SHP77 treated with DMSO at 0.1 percent for 48 hours (cell line): ENCODE measurements at regions not wholly inside any gene's neighbourhood (a gene's known extent, or its start where the extent isn't known, plus 50 kb on each side); places are given as distances from the start of the nearest gene placed in this dataset.
A peak's percentile ranks its signal among the peaks of the same experiment; 100 is the strongest.

ENCODE experiments used
- DNase-seq: peaks from one replicate; lab custom pipeline; 2025; lab: John Stamatoyannopoulos, UW

DNA sequence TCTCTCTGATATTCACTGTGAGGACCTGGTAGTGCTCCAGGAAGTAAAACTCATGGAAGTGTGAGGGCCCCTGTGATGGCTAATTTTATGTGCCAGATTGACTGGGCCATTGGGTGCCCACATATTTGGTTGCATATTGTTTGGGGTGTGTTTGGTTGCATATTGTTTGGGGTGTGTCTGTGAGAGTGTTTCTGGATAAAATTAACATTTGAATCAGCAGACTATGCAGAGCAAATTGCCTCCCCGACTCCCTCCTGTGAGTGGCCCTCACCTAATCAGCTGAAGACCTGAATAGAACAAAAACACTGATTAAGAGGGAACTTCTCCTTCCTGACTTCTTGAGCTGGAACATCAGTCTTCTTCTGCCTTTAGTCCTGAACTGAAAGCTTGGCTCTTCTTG, 173.3 kb upstream of the LINC00305 start:
- no peak for DNase-seq

DNA sequence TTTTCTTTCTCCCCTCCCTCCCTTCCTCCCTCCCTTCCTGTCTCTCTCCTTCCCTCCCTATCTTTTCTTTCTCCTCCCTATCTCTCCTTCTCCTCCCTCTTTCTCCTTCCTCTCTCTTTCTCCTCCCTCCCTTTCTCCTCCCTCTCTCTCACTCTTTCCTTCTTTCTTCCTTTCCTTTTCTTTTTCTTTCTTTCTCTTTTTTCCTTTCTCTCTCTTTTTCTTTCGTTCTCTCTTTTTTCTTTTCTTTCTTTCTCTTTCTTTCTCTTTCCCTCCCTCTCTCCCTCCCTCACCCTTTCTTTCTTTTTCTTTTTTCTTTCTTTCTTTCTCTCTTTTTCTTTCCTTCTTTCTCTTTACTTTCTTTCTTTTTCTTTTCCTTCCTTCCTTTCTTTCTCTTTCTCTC, 169.7 kb upstream of the LINC00305 start:
- DNase-seq = no peak

DNA sequence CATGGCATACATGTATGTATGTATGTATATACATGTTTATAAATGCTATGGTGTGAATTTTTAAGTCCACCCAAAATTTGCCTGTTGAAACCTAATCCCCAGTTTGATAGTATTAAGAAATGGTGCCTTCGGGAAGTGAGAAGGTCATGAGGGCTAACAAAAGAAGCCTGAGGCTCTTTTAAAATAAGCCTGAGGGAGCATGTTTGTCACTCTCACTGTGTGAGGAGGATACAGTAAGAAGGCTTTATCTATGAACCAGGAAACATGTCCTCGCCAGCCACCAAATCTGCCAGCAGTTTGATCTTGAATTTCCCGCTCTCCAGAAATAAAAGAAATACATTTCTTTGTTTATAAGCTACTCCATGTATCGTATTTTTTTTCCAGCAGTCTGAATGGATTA, 163.0 kb upstream of the LINC00305 start:
- no peak for DNase-seq

DNA sequence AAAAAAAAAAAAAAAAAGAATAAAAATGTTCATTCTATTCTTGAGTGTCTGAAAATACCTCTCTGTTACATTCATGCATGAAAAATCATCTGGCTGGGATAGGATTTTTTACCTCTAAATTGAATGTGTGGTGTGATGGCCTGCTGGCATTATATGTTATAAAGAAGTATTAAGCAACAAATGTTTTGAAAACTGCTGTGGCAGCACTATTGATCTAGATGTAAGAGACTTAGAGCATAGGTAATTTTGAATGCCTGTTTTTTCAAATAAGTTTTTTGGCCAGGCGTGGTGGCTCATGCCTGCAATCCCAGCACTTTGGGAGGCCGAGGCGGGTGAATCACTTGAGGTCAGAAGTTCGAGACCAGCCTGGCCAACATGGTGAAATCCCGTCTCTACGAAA, 147.0 kb upstream of the LINC00305 start:
- DNase-seq = no peak

DNA sequence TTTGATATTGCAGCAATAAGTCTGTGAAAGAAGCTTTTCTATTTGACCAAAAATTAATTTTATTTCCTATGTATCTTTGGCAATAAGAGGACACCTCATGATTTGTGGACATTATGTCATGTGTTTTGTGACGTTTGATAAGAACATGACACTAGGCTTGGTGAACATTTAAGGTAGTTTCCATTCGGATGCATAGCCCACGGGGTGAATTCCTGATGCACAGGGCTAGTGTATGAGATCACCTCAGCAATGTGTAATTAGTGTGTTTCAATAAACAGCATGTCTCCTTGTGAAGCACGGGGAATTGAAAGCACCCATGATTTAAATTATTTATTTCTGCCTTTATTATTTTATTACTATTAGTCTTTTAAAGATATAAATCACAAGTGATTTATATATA, 146.1 kb upstream of the LINC00305 start:
- DNase-seq = no peak

DNA sequence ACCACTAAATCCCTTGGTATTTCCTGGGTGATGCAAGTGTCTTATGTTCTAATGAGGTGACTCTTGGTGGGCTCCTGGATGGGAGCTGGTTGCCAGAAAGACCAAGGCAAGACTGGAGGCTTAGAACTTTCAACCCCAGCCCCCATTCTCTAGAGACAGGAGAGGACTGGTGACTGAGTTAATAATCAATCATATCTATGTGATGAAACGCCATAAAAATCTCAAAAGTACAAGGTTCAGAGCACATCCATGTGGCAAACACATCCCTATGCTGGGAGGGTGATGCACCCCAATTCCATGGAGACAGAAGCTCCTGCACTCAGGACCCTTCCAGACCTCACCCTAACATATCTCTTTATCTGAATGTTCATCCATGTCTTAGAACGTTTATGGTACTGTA, 139.5 kb upstream of the LINC00305 start:
- no peak for DNase-seq

DNA sequence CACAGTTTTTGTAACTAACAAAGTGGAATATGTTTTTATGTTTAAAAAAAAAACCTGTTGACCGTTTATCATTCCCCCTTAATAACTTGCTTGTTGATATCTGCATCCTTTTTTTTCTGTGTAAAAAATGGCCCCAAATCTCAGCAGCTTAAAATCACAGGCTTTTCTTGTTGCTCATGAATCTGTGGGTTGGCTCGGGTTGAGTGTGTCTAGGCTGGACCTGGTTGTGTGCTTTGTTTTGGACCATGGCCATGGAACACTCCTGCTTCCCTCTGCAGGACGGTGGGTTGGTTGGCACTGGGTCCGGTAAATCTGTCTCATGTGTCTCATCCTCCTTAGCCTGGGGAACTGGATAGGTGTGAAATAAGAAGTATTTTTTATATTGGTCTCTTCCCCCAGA, 139.0 kb upstream of the LINC00305 start:
- no peak for DNase-seq

DNA sequence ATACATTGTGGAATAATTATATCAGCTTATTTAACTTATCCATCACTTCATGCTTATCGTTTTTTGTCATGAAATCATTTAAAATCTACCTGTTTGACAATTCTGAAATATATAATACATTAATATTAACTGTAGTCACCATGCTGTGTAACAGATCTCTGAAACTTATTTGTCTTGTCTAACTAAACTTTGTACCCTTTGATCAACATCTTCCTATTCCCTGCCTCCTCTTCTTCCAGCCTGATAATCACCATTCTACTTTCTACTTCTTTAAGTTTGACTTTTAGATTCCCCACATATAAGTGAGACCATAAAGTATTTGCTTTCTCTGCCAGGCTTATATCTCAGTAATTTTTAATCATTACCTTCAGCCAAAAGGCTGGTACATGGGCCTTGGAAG, 134.2 kb upstream of the LINC00305 start:
- DNase-seq = no peak

DNA sequence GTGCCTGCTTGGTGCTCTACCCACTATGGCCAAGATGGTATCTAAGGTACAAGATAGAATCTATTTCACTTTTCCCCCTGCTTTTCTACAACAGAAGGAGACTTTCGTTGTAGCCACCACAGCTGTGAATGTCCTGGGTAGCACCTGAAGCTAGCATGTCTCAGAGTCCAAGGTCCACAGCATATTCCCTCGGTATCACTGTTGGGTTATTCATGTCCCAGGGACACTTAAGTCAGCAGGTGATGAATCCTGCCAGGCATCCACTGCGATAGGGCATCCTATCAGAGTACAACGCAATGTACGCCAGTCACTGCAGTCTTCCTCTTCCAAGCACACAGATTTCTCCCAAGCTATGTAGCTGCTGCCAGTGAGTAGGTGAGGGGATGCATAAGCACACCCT, 129.1 kb upstream of the LINC00305 start:
- no peak for DNase-seq

DNA sequence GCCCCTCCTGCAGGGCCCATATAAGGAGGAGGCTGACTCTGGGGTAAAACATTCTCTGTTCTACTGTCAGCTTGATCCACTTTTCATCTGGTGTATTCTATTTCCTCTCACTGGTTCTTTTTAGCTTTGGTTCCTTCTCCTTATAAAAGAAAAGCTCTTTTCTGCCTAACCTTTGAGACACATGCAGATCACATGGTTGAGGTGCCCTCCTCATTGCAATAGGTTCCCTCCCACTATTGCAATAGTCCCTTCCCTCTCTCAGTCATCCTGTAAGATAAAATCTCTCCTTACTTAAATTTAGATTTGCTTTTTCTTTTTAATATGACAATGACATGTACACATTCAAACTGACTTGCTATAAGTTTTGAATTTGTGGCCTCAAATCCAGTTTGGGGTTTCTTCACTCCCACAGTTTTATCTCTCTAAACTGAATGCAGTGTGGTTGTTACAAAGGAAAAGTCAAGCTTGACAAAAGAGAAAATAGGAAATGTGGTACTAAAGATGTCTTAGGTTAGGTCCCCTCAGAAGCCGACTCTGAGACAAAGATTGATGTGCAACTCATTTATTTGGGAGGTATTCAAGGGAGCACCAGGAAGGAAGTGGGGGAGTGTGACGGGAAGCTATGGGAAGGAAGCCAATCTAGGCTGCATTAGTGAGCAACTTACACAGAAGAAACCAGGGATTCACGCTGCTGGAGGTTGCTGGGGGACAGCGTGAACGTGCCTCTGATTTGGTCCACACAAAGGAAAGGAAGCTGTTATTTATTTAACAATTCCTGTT, 127.6 kb upstream of the LINC00305 start:
- no peak for DNase-seq

DNA sequence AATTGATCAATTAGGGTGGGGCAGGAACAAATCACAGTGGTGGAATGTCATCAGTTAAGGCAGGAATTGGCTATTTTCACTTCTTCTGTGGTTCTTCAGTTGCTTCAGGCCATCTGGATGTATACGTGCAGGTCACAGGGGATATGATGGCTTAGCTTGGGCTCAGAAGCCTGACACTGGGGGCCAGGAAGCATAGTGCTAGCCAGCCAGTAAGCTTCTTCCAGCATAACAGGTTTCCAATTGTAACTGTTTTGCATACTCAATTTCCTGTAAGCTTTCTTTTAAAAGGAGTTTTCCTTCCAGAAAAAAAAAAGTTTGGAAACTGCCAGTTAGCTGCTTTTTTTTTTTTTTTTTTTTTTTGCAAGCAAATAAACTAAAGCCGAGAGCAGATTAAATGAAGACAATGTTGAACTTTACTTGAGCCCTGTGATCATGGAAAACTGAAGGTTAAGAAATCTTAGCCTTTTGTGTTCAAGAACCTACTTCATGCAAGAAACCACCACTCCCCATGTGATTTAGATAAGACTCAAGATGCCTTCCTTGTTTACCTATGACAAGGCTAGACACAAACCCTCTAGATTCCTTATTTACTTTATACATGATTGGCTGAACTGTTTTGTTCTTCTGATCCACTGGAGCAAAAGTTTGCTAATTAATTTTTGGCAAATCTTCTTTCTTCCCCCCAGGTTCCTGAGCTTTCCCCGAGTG, 126.9 kb upstream of the LINC00305 start:
- no peak for DNase-seq

DNA sequence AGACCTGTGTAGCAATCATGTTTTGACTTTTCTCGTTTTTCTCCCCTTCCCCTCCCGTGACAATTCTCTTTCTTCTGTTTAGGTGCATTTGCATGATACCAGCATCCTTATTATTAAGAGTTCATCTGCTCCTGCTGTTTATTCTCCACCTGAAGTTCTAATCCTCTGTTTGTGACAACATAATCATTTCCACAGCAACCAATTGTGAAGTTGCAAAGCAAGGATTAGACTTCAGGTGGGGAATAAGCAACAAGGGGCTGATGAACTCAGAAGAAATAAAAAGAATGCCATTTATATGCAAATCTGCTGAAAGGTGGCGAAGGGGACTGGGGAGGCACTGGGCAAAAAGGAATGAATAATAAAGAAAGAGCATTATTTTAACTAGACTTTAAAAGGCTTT, 124.8 kb upstream of the LINC00305 start:
- DNase-seq = no peak

DNA sequence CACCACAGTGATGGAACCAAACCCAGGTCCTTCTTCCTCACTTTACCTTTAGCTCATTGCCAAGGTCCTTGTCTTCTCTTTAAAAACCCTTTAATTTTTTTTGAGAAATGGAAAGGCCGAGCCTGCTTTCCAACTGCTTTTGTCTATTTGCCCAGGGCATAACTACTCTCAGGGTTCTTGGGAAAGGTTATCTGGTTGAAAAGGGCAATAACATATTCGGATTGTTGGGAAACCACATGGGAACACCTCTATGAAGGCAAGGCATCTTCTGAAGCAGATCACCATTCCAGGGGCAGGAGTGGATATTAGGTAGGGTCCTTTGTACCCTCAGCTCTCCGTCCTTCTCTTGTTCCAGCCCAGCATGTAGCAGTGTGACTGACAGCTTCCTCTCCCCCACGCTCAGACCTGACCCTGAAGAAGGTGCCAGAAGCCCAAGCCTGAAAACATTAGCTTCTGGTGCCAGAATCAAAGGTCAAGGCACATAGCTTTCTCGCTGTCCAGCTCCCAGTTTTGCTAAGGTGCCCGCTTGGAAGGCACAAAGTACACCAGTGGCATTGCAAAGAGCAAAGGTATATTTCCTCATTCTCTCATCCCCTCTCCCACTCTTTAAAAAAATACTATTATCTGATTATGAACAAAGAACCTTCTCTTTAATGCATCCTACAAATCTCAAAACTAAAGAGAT, 123.2 kb upstream of the LINC00305 start:
- no peak for DNase-seq

DNA sequence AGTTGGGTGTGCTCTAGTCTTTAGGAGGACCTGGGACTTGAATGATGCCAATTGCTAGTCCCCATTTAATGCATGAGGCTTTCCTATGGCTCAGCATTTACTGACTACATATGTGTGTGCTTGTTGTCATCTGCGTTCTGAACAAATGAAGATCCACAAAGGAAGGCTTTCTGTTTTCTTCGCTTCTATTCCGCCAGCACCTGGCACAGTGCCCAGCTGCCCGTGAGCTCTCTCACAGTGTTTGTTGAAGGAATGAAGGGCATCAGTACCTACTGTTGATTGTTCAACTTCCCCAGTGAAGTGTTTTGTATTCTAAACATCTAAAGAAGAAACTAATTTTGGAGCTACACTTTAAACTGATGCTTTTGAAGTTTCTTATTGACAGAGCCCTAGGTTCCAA, 122.4 kb upstream of the LINC00305 start:
- peak; percentile 8 for DNase-seq

DNA sequence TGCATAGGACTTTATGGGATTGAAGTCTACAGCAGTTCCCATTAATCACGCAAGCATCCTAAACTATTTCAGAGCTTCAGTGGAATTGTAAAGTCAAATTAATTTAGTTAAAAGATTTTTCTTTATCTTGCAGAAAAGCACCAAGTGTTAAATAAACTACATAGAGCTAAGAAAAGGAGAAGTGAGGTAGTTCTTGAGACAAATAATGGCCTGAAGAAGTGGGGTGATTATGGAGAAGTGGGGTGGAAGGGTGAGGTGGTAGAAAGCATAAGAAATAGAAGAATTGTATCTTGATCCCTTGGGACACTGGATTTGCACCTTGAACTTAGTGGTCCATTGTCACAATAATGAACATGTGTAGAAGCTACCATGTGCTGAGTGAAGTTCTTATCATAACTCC, 121.7 kb upstream of the LINC00305 start:
- DNase-seq = no peak

DNA sequence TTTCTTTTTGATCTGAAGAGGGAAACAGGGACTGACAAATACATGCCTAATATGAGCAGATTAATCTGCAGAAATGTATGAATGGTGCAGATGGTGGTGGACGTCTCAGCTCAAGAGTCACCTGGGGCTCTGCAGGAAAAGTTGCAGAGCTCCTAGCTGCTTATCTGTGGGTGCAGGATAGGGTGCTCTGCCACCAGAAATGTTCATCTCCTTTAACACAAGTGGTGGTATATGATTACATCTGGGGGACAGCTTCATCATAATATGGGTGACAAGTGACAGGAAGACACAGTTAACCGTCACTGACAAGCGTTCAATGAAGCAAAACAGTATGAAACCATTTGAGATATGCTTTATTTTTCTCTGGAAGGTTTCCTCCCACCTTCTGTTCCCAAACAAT, 121.2 kb upstream of the LINC00305 start:
- DNase-seq = no peak

DNA sequence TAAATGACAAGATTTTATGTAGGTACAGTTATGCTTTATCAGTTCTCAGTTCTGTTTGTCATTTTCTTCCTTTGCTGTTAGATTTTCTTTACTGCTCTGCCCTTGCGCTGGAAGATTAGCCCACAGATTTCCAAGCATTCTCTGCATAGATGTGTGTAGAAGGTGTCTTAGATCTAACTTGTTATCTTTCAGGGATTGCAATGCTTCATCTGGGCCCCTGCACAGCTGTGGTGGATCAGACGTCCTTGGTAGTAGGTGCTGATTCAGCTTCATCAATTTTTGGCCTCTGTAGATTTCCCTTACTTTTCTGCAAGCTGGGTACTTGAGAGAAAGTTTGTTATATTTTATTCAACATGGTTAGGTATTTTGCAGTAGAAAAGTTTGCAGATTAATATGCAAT, 115.3 kb upstream of the LINC00305 start:
- DNase-seq = no peak

DNA sequence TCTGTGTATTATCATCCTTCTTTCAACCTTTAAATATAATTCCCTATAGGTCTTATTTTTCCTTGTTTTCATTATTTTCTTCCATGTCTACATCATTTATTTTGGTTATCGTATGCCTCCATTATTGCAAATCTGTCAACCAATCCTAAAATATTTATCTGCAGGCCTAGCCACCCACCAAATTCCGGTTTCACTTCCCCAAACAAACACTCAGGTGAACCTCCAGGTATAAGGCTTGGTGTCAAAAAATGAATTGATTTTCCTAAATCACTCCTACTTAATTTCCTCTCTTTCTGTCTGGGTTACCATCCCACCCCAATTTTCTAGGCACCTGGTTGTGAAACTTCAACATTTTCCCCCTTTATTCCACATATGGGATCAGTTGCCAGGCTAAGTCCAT, 111.9 kb upstream of the LINC00305 start:
- no peak for DNase-seq

DNA sequence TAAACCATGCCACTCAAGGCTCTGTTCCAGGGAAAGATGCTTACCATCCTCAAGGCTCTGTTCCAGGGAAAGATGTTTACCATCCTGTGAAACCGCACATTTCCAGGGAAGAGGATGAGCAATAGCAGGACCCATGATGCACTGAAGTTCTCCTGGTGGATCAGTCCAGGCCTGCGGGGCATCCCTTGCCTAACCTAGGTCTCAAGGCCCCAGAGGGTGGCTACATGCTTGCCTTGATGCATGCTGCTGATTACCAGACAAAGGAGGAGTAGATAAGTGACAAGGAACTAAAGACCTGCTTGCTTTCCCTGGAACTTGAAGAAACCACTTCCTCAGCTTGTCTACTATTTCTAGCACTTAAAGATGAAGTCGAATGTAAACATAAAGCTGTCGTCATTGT, 111.0 kb upstream of the LINC00305 start:
- no peak for DNase-seq

DNA sequence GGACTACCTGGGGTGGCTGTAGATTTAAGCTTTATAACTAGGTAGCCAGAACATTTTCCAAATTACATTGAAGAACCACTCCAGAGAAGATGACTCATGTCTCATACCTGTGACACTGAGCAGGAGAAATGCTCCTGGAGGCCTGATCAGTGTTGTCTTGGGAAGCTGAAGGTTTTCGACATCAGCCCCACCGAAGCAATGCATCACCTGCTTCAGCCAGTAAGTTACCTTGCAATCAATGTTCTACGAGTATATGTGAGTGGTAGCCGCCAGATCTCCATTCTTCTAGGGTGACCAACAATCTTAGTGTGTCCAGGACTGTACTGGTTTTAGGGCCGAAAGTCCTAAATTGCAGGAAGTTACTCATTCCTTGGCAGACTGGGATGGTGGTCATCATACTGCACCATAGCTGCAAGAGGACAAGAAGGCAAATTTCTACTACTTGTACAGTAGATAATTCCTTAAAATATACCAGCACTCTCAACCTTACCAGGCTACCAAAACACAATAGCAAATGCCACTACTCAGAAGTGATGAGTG, 109.3 kb upstream of the LINC00305 start:
- DNase-seq = no peak

DNA sequence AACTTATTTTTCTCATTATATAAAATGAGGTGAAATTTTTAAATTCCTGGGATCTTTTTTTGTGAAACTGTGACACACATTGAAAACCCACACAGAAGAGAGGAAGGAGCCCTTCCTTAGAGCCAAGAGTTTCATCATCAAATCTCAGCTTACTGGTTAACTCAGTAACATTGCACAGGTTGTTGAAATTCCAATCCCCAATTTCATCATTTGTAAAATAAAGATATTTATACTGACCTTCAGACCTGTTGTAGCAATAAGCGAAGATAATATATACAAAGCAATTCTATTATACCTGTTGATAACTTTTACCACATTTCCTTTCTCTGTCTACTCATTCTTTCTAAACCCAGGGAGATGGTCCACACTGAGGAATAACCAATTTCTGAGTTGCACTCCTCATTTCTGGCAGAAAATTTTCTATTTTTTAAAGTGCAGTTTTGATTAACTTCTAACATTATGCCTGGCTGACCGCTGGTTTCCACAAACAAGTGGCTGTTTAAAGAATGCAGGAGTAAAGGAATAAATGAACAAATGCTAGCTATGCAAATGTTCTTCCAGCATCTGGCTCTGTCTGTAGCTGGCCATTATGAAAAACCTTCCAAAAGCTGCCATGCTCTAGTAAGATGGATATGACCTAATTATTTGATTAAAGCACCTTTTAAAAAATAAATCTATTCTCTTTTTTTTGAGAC, 105.7 kb upstream of the LINC00305 start:
- DNase-seq = no peak

DNA sequence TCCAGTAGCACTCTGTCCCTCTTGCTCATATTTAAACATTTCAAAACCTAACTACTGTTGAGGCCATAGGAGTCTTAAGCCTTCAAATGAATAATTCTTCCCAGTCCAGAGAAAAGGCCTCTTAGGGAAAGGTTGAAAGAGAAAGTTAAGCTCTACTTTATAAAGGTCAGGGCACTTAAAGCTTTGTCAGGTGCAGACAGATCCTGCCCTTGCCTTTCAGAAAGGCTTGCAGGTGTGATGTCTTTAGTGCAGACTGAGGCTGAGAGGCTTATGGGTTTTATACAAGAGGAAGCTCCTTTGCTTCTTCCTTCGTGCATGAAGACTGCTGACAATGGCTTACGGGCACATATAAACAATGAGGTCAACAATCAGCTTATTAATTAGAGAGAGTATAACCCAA, 105.0 kb upstream of the LINC00305 start:
- DNase-seq = no peak
